Fibroblast of villous mesenchyme (primary cell): ENCODE measurements at regions not wholly inside any gene's neighbourhood (a gene's known extent, or its start where the extent isn't known, plus 50 kb on each side); places are given as distances from the start of the nearest gene placed in this dataset.

ENCODE experiments used
- DNase-seq: peaks from one replicate; pipeline ENCODE4 v3.0.0-alpha.2; 2010; ENCODE audit warnings: low read depth
- H3K4me3 ChIP-seq: 2 replicates; pipeline ENCODE4 v1.5.1; 2011; ENCODE audit warnings: low read depth, mild to moderate bottlenecking, low read length
- CTCF ChIP-seq: IDR thresholded peaks from 2 replicates; pipeline ENCODE4 v1.5.1; 2012; ENCODE audit warnings: low read depth, mild to moderate bottlenecking, low read length; ENCODE audit not compliant: insufficient read depth

GRCh38 chr1:83790446-83790845 lies 208.5 kb downstream of the TTLL7 start:
- H3K4me3 ChIP-seq = no peak overlapping the region
- DNase-seq = no peak
- TF ChIP-seq CTCF = no peak

DNA sequence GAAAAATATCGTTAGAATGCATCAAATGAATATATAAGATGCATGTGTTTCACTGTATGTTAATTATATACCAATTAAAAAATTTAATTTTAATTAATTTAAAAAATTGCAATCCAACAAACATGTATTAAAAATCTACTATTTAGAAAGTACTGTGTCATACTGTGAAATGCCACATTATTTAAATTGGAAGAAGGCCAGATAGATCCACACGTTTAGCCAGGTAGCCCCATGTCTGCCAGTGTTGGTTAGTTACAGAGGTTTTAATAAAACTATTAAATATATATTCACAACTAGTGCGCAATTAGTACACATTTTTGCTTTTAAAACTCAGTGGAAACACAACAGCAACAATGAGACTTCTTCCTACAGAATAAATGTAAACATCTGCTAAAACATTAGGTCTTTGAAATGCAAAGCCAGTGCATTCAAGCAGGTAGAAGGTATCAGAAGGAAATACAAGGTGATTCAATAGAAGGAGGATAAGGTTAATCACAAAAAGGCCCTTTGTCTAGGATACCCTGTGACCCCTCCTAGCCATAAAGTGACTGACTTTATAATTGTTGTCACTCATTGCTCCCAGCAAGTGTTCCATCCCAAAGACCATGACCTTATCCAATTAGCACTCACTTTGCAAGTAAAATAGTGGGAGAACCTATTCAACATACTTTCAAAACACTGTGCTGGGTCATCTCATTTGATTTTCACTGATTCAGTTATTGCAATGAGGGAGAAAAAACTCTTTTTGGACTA lies 211.5 kb downstream of the TTLL7 start:
- no peak for TF ChIP-seq CTCF
- no peak overlapping the region for H3K4me3 ChIP-seq
- DNase-seq = no peak

DNA sequence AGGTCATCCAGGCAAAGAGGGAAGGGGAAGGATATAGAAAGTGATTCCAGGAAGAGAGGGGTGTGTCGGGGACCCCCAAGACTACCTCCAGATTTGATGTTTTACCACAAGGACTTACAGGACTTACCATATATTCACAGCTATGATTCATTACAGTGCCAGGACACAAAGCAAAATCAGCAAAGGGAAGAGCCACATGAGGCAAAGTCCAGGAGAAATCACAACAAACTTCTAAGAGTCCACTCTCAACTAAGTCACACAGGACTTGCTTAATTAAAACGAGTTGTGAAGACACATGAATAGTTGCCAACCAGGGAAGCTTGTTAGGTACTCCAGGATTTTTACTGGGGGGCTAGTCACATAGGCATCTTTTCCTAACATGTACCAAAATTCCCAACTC lies 217.3 kb downstream of the TTLL7 start:
- no peak for DNase-seq
- no peak for TF ChIP-seq CTCF
- no peak overlapping the region for H3K4me3 ChIP-seq

DNA sequence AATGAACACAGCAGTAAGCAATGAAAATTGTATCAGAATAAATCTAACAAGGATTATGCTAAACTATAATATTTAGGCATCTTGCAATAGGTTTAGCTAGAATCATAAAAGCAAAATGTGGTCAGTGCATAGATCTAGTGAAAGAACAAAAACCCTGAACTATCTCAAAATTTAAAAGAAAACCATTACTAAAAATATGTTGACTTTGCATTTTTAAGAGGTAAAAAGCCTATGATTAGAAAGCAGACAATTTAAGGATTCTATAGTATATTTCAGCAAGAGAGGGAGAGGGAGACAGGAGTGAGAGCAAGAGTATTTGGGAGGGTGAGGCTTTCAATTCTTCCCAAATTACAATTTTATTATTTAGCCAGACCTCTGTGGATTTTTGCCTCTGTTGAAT lies 219.4 kb downstream of the TTLL7 start:
- H3K4me3 ChIP-seq = no peak overlapping the region
- TF ChIP-seq CTCF = no peak
- DNase-seq = no peak

DNA sequence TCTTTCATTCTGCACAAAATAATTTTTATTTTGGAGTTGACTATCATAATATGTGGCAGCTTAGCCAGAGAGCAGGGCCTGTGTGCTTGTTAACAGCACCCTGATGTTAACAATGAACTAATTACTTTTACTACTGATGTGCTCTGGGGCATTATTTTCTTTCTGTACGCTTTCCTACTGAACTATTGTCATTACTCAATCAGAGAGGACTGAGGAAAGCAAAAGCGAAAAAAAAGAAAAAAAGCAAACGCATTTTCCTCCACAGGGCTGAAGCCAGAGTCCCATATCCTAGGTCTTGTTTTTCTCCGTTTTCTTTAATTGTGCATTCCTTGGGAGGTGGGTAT lies 221.2 kb downstream of the TTLL7 start:
- DNase-seq = no peak
- no peak overlapping the region for H3K4me3 ChIP-seq
- TF ChIP-seq CTCF = no peak

DNA sequence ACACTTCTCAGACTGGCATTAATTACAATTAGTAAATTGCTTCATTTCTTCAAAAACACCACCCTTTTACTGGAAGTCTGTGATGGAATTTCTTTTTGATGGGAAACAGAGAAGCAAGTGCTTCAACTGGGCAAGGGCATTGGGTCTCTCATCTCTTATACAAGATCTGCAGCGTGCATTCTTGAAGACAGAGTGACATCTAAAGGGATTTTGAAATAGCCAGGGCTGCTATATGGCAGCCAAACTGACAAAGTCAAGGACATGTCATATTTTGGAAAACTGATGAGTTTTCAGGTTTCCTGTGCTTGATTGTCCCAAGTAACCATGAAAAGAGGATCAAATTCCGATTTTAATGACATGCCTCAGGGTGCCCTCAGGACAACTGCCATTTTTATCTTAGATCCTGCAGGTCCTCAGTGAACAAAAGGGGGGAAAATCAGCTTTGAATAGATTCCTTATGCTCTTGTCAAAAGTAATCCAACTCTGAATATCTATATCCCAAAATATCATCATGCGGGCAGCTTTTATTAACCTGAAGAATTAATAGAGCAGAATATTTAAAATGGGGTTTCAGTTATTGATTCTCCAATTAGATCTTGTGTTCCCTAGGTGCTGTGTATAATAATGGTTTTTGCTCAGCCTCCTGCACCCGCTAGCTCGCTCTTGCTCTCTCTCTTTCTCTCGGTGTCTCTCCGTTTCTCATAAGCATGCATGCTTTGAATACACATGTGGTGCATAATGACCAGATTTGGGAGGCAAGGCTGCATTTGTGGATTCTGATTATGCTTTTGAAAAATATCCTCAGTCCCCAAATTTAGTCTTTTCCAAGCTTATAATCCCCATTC lies 221.8 kb downstream of the TTLL7 start:
- no peak for DNase-seq
- H3K4me3 ChIP-seq = no peak overlapping the region
- TF ChIP-seq CTCF = no peak
